Thoracic aorta (tissue), 2 donors: ENCODE measurements at regions not wholly inside any gene's neighbourhood (a gene's known extent, or its start where the extent isn't known, plus 50 kb on each side); places are given as distances from the start of the nearest gene placed in this dataset.

Experiments
- ATAC-seq: fragments of 150-250 bp; one replicate; pipeline ENCODE4 v1.8.0; 2017; ENCODE audit warnings: low read depth; ENCODE audit not compliant: insufficient number of reproducible peaks, low FRiP score
- DNase-seq: peaks from one replicate; pipeline ENCODE4 v3.0.0-alpha.2; 2020; ENCODE audit warnings: low spot score
- H3K27ac ChIP-seq, 2 donors: fragments of 200-600 bp; sonication (generic); 1 replicate in 1 of 2; 2 replicates in 1 of 2; pipeline ENCODE4 v1.5.1; 2016; ENCODE audit warnings: mild to moderate bottlenecking in 2 of 2, moderate library complexity in 2 of 2
- H3K27me3 ChIP-seq: fragments of 200-600 bp; sonication (generic); replicated peaks from 2 replicates; pipeline ENCODE4 v1.6.0; 2016; ENCODE audit warnings: mild to moderate bottlenecking; ENCODE audit not compliant: insufficient read depth
- H3K36me3 ChIP-seq: fragments of 200-600 bp; sonication (generic); one replicate; pipeline ENCODE4 v1.5.1; 2016
- H3K4me1 ChIP-seq, 2 donors: fragments of 200-600 bp; sonication (generic); 1 replicate in 1 of 2; 2 replicates in 1 of 2; pipeline versions ENCODE4 v1.5.1 to v1.6.0; 2016; ENCODE audit warnings: low read depth in 2 of 2, mild to moderate bottlenecking in 1 of 2; ENCODE audit not compliant: control insufficient read depth in 1 of 2
- H3K4me3 ChIP-seq: fragments of 200-600 bp; sonication (generic); 2 replicates; pipeline ENCODE4 v1.5.1; 2016; ENCODE audit warnings: mild to moderate bottlenecking
- H3K9me3 ChIP-seq: fragments of 200-600 bp; sonication (generic); 2 replicates; pipeline ENCODE4 v1.5.1; 2016
- TF ChIP-seq, protein P1 (sequence below): fragments of 200-600 bp; sonication (generic); IDR thresholded peaks from one replicate; pipeline ENCODE4 v1.5.1; 2019; ENCODE audit warnings: antibody characterized with exemption

GRCh38 chr3:132209855-132210254 lies 107.4 kb upstream of the ACP3 start:
- Histone ChIP-seq H3K4me1 (no peaks in the 10 kb centered on the region), H3K4me3 (no peak overlapping the region), H3K9me3 (no peaks in the 10 kb centered on the region), H3K27me3 (no peaks in the 10 kb centered on the region), H3K27ac (no peak overlapping the region), H3K36me3 (no peaks in the 10 kb centered on the region)
- TF ChIP-seq, protein P1, sequence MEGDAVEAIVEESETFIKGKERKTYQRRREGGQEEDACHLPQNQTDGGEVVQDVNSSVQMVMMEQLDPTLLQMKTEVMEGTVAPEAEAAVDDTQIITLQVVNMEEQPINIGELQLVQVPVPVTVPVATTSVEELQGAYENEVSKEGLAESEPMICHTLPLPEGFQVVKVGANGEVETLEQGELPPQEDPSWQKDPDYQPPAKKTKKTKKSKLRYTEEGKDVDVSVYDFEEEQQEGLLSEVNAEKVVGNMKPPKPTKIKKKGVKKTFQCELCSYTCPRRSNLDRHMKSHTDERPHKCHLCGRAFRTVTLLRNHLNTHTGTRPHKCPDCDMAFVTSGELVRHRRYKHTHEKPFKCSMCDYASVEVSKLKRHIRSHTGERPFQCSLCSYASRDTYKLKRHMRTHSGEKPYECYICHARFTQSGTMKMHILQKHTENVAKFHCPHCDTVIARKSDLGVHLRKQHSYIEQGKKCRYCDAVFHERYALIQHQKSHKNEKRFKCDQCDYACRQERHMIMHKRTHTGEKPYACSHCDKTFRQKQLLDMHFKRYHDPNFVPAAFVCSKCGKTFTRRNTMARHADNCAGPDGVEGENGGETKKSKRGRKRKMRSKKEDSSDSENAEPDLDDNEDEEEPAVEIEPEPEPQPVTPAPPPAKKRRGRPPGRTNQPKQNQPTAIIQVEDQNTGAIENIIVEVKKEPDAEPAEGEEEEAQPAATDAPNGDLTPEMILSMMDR, result no peak
- ATAC-seq, result no peak
- DNase-seq, result no peak

GRCh38 chr3:132210476-132211346 lies 106.5 kb upstream of the ACP3 start:
- Histone ChIP-seq H3K4me3 (no peak overlapping the region), H3K36me3 (no peaks in the 10 kb centered on the region), H3K4me1 (no peaks in the 10 kb centered on the region), H3K27me3 (no peaks in the 10 kb centered on the region), H3K9me3 (no peaks in the 10 kb centered on the region), H3K27ac (no peak overlapping the region)
- ATAC-seq, result no peak
- DNase-seq, result no peak
- TF ChIP-seq, protein P1, result no peak

- no peaks in the 10 kb centered on the region for H3K36me3 ChIP-seq
- H3K4me1 ChIP-seq, result no peaks in the 10 kb centered on the region
- H3K27ac ChIP-seq, result no peak overlapping the region
- TF ChIP-seq, protein P1, result no peak
- no peaks in the 10 kb centered on the region for H3K27me3 ChIP-seq
- DNase-seq (no peak), ATAC-seq (no peak)
- H3K4me3 ChIP-seq, result no peak overlapping the region
- H3K9me3 ChIP-seq, result no peaks in the 10 kb centered on the region
Measured at GRCh38 chr3:132211896-132212295, 105.3 kb upstream of the ACP3 start.

- TF ChIP-seq, protein P1, result no peak
- no peak overlapping the region for H3K27ac ChIP-seq
- H3K4me3 ChIP-seq, result no peak overlapping the region
- H3K4me1 ChIP-seq, result peaks cover 8 to 15% of the 10 kb centered on the region in 2 donors
- H3K9me3 ChIP-seq, result no peaks in the 10 kb centered on the region
- ATAC-seq (no peak), DNase-seq (no peak)
- H3K36me3 ChIP-seq, result no peaks in the 10 kb centered on the region
- no peaks in the 10 kb centered on the region for H3K27me3 ChIP-seq
Measured at GRCh38 chr3:132218817-132219755, 98.1 kb upstream of the ACP3 start.

GRCh38 chr3:132220986-132221385 lies 96.2 kb upstream of the ACP3 start:
- Histone ChIP-seq H3K4me1 (peaks cover 8 to 15% of the 10 kb centered on the region in 2 donors), H3K4me3 (no peak overlapping the region), H3K36me3 (no peaks in the 10 kb centered on the region), H3K27me3 (no peaks in the 10 kb centered on the region), H3K27ac (no peak overlapping the region), H3K9me3 (no peaks in the 10 kb centered on the region)
- ATAC-seq (no peak), DNase-seq (no peak)
- TF ChIP-seq, protein P1, result no peak
